ENCODE measurements at regions not wholly inside any gene's neighbourhood (a gene's known extent, or its start where the extent isn't known, plus 50 kb on each side); places are given as distances from the start of the nearest gene placed in this dataset.

DNA sequence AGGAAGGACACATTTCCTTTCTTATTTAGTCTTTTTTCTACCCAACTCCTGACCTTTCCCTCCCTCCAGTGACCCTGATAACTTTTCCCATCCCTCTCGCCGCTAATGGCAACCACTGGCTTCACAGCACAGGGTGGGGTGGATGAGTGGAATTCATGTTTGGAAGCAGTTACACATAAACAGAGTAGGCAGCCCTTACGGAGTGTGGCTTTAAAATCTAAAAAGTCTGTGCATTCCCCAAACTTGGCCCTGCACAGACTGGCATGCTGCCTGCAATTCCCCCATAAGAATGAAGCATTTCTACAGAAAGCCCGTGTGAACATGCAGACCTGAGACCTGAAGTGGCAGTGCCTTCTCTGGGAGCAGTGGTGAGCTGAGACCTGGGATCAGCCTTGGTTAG lies 196.7 kb upstream of the ADRA1D start:
- H3K79me2 ChIP-seq (ENCODE audit: control insufficient read depth, insufficient read depth, low read length), result no peaks in the 10 kb centered on the region
- H3K27ac ChIP-seq (ENCODE audit: low read length in 2 of 2), result no peak overlapping the region
- no peak overlapping the region for H2AFZ ChIP-seq (ENCODE audit: insufficient read depth, low read depth, low read length, poor library complexity, severe bottlenecking)
- H4K20me1 ChIP-seq (ENCODE audit: control insufficient read depth, insufficient read depth, low read length, poor library complexity, severe bottlenecking), result no peaks in the 10 kb centered on the region
- intact Hi-C loops (cut with micrococcal nuclease), result no loop called here
- no peak overlapping the region for H3K9ac ChIP-seq (ENCODE audit: low read length)
- H3K9me3 ChIP-seq (ENCODE audit: control extremely low read depth in 1 of 3, control insufficient read depth in 2 of 3, insufficient read depth in 1 of 3, low read length in 2 of 3), result no peaks in the 10 kb centered on the region
- H3K4me2 ChIP-seq (replicated peaks; ENCODE audit: low read depth, low read length, poor library complexity, severe bottlenecking), result no peak overlapping the region
- DNase-seq (no peak), ATAC-seq (ENCODE audit: low read depth) (no peak)
- Mint-ChIP-seq H3K27ac (no peak overlapping the region), H3K4me3 (no peak overlapping the region), H3K9me3 (ENCODE audit: insufficient read depth) (no peaks in the 10 kb centered on the region), H3K27me3 (no peaks in the 10 kb centered on the region), H3K4me1 (no peaks in the 10 kb centered on the region)
- H3K4me1 ChIP-seq (ENCODE audit: control insufficient read depth in 2 of 2, insufficient read depth in 2 of 2, low read length in 2 of 2), result no peaks in the 10 kb centered on the region
- 100% methylated on average over 1 of the region's 4 CpGs for WGBS (ENCODE audit: insufficient coverage)
- H3K4me3 ChIP-seq (ENCODE audit: control extremely low read depth in 1 of 5, extremely low read depth in 1 of 5, insufficient read depth in 1 of 5, low read depth in 2 of 5, low read length in 4 of 5), result no peak overlapping the region
- no peaks in the 10 kb centered on the region for H3K27me3 ChIP-seq (replicated peaks in 1 of 4; ENCODE audit: control extremely low read depth in 1 of 4, control insufficient read depth in 3 of 4, insufficient read depth in 4 of 4, low read length in 3 of 4)
- H3K36me3 ChIP-seq (replicated peaks in 1 of 2; ENCODE audit: control extremely low read depth in 1 of 2, control insufficient read depth in 1 of 2, extremely low read depth in 1 of 2, insufficient read depth in 2 of 2, low read length in 1 of 2), result no peaks in the 10 kb centered on the region
- no peak for TF ChIP-seq EZH2 (IDR thresholded peaks at IDR 0.05; ENCODE audit: borderline replicate concordance, insufficient read depth, low read depth, low read length, poor library complexity, severe bottlenecking)
- CTCF ChIA-PET, result no interaction called here
- POLR2A ChIA-PET, result no interaction called here

DNA sequence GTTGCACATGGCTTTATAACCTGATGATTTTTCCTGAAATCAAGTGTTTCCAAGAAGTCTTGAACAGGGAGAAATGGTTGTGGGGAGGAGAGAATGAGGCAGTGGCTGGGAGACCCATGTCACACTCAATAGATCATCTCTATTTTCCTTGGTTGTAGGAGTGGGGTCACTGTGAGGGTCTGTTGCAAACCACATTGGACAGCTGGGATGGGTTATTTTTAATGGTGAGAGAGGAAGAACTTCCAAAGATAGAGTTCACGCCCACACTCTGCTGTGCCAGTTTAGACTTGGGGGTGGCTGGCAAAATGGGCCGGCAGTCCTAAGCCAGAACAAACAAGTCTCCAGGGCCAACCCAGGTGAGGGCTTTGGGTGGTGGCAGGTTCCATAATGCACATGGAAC lies 196.2 kb upstream of the ADRA1D start:
- Histone ChIP-seq H3K4me1 (ENCODE audit: control insufficient read depth in 2 of 2, insufficient read depth in 2 of 2, low read length in 2 of 2) (no peaks in the 10 kb centered on the region), H3K9ac (ENCODE audit: low read length) (no peak overlapping the region), H3K27ac (ENCODE audit: low read length in 2 of 2) (no peak overlapping the region), H3K4me2 (replicated peaks; ENCODE audit: low read depth, low read length, poor library complexity, severe bottlenecking) (no peak overlapping the region), H2AFZ (ENCODE audit: insufficient read depth, low read depth, low read length, poor library complexity, severe bottlenecking) (no peak overlapping the region), H4K20me1 (ENCODE audit: control insufficient read depth, insufficient read depth, low read length, poor library complexity, severe bottlenecking) (no peaks in the 10 kb centered on the region), H3K36me3 (replicated peaks in 1 of 2; ENCODE audit: control extremely low read depth in 1 of 2, control insufficient read depth in 1 of 2, extremely low read depth in 1 of 2, insufficient read depth in 2 of 2, low read length in 1 of 2) (no peaks in the 10 kb centered on the region), H3K9me3 (ENCODE audit: control extremely low read depth in 1 of 3, control insufficient read depth in 2 of 3, insufficient read depth in 1 of 3, low read length in 2 of 3) (no peaks in the 10 kb centered on the region), H3K4me3 (ENCODE audit: control extremely low read depth in 1 of 5, extremely low read depth in 1 of 5, insufficient read depth in 1 of 5, low read depth in 2 of 5, low read length in 4 of 5) (no peak overlapping the region), H3K27me3 (replicated peaks in 1 of 4; ENCODE audit: control extremely low read depth in 1 of 4, control insufficient read depth in 3 of 4, insufficient read depth in 4 of 4, low read length in 3 of 4) (no peaks in the 10 kb centered on the region), H3K79me2 (ENCODE audit: control insufficient read depth, insufficient read depth, low read length) (no peaks in the 10 kb centered on the region)
- intact Hi-C loops (cut with micrococcal nuclease), result no loop called here
- 94% methylated on average over 2 of the region's 2 CpGs for WGBS (ENCODE audit: insufficient coverage)
- Mint-ChIP-seq H3K9me3 (ENCODE audit: insufficient read depth) (no peaks in the 10 kb centered on the region), H3K27ac (no peak overlapping the region), H3K4me3 (no peak overlapping the region), H3K27me3 (no peaks in the 10 kb centered on the region), H3K4me1 (no peaks in the 10 kb centered on the region)
- TF ChIP-seq, protein P1, sequence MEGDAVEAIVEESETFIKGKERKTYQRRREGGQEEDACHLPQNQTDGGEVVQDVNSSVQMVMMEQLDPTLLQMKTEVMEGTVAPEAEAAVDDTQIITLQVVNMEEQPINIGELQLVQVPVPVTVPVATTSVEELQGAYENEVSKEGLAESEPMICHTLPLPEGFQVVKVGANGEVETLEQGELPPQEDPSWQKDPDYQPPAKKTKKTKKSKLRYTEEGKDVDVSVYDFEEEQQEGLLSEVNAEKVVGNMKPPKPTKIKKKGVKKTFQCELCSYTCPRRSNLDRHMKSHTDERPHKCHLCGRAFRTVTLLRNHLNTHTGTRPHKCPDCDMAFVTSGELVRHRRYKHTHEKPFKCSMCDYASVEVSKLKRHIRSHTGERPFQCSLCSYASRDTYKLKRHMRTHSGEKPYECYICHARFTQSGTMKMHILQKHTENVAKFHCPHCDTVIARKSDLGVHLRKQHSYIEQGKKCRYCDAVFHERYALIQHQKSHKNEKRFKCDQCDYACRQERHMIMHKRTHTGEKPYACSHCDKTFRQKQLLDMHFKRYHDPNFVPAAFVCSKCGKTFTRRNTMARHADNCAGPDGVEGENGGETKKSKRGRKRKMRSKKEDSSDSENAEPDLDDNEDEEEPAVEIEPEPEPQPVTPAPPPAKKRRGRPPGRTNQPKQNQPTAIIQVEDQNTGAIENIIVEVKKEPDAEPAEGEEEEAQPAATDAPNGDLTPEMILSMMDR (IDR thresholded peaks at IDR 0.05), result no peak
- TF ChIP-seq EZH2 (IDR thresholded peaks at IDR 0.05; ENCODE audit: borderline replicate concordance, insufficient read depth, low read depth, low read length, poor library complexity, severe bottlenecking), result no peak
- DNase-seq (no peak), ATAC-seq (ENCODE audit: low read depth) (no peak)
- CTCF ChIA-PET, result no interaction called here
- POLR2A ChIA-PET, result no interaction called here

Measured in B cell (primary cell).